Endodermal cell (in vitro differentiated cells): ENCODE measurements at regions not wholly inside any gene's neighbourhood (a gene's known extent, or its start where the extent isn't known, plus 50 kb on each side); places are given as distances from the start of the nearest gene placed in this dataset.

Experiments used
- DNase-seq: peaks from one replicate; pipeline ENCODE4 v3.0.0-alpha.2; 2017
- H3K27ac ChIP-seq: 2 replicates; pipeline ENCODE4 v1.5.1; 2013; ENCODE audit warnings: mild to moderate bottlenecking, low read depth, low read length, moderate library complexity
- H3K27me3 ChIP-seq: 2 replicates; pipeline ENCODE4 v1.6.1; 2013; ENCODE audit warnings: mild to moderate bottlenecking, low read length, moderate library complexity; ENCODE audit not compliant: insufficient read depth, control insufficient read depth, poor library complexity, severe bottlenecking
- H3K36me3 ChIP-seq: 2 replicates; pipeline ENCODE4 v1.7.0; 2013; ENCODE audit warnings: mild to moderate bottlenecking, low read length, moderate library complexity; ENCODE audit not compliant: control insufficient read depth, insufficient read depth
- H3K4me1 ChIP-seq: one replicate; pipeline ENCODE4 v1.7.0; 2013; ENCODE audit warnings: low read length; ENCODE audit not compliant: control insufficient read depth, insufficient read depth
- H3K4me3 ChIP-seq: 2 replicates; pipeline ENCODE4 v1.5.1; 2013; ENCODE audit warnings: mild to moderate bottlenecking, low read length, moderate library complexity
- H3K9ac ChIP-seq: 2 replicates; pipeline ENCODE4 v1.6.1; 2013; ENCODE audit warnings: mild to moderate bottlenecking, low read length, moderate library complexity; ENCODE audit not compliant: poor library complexity, severe bottlenecking; ENCODE audit errors: extremely low read depth
- H3K9me3 ChIP-seq: 2 replicates; pipeline ENCODE4 v1.6.1; 2013; ENCODE audit warnings: mild to moderate bottlenecking, low read length, moderate library complexity; ENCODE audit not compliant: control insufficient read depth
- H3K27ac Mint-ChIP-seq: 2 replicates; pipeline ENCODE4 v1.8.0; 2020; ENCODE audit warnings: mixed read lengths
- H3K27me3 Mint-ChIP-seq: 2 replicates; pipeline ENCODE4 v1.8.0; 2021; ENCODE audit warnings: mild to moderate bottlenecking, mixed read lengths; ENCODE audit not compliant: insufficient read depth
- H3K36me3 Mint-ChIP-seq: 2 replicates; pipeline ENCODE4 v1.8.0; 2020; ENCODE audit warnings: low read depth, mixed read lengths
- H3K4me1 Mint-ChIP-seq: 2 replicates; pipeline ENCODE4 v1.8.0; 2020; ENCODE audit warnings: mixed read lengths
- H3K4me3 Mint-ChIP-seq: 2 replicates; pipeline ENCODE4 v1.8.0; 2020; ENCODE audit warnings: mild to moderate bottlenecking, moderate library complexity, mixed read lengths
- H3K9me3 Mint-ChIP-seq: 2 replicates; pipeline ENCODE4 v1.8.0; 2020; ENCODE audit warnings: mild to moderate bottlenecking, mixed read lengths
- WGBS, 2 experiments: methylation state at CpG; one replicate each; pipeline versions ENCODE4 v1.1.5 to v1.1.7; 2013; ENCODE audit warnings: missing lambda C conversion rate in 2 of 2, mixed read lengths in 1 of 2; ENCODE audit not compliant: insufficient coverage in 1 of 2, insufficient read length in 1 of 2; 5-methylcytosine and 5-hydroxymethylcytosine counted together
- TF ChIP-seq, protein P1 (sequence below): fragments of 200-600 bp; sonication (generic); conservative IDR thresholded peaks from 2 replicates; pipeline ENCODE4 v1.5.0; 2021; ENCODE audit warnings: antibody characterized with exemption, mild to moderate bottlenecking

DNA sequence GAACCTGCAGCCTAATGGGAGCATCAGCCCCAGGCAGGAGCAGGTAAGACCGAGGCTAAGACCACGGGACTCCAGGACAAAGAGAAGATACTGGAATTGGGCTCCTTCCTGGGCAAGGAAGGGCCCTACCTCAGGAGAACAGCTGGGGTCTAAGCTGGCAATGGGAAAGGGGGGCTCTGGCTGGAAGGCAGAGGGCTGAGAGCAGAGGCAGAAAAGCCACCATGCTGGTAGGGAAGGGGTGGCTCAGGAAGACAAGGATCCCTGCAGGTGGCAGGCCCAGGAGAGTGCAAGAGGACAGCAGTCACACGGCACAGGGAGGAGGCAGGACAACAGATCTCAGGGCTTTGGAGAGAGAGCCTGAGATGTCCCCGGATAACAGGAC is 203.5 kb downstream of the NDUFA10 start:
- Mint-ChIP-seq H3K36me3 (no peaks in the 10 kb centered on the region), H3K4me3 (no peak overlapping the region), H3K27me3 (peaks cover 8% of the 10 kb centered on the region), H3K9me3 (no peaks in the 10 kb centered on the region), H3K4me1 (peaks cover 7% of the 10 kb centered on the region), H3K27ac (no peak overlapping the region)
- no peaks in the 10 kb centered on the region for H3K9me3 ChIP-seq
- no peaks in the 10 kb centered on the region for H3K4me1 ChIP-seq
- H3K4me3 ChIP-seq: no peak overlapping the region
- H3K36me3 ChIP-seq: no peaks in the 10 kb centered on the region
- TF ChIP-seq, protein P1, sequence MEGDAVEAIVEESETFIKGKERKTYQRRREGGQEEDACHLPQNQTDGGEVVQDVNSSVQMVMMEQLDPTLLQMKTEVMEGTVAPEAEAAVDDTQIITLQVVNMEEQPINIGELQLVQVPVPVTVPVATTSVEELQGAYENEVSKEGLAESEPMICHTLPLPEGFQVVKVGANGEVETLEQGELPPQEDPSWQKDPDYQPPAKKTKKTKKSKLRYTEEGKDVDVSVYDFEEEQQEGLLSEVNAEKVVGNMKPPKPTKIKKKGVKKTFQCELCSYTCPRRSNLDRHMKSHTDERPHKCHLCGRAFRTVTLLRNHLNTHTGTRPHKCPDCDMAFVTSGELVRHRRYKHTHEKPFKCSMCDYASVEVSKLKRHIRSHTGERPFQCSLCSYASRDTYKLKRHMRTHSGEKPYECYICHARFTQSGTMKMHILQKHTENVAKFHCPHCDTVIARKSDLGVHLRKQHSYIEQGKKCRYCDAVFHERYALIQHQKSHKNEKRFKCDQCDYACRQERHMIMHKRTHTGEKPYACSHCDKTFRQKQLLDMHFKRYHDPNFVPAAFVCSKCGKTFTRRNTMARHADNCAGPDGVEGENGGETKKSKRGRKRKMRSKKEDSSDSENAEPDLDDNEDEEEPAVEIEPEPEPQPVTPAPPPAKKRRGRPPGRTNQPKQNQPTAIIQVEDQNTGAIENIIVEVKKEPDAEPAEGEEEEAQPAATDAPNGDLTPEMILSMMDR: no peak
- peak; percentile 22 for DNase-seq
- H3K27ac ChIP-seq: no peak overlapping the region
- H3K27me3 ChIP-seq: peaks cover under 1% of the 10 kb centered on the region
- H3K9ac ChIP-seq: no peak overlapping the region
- 88 to 89% methylated on average over 4 of the region's 4 CpGs for WGBS, 2 experiments

- no peaks in the 10 kb centered on the region for H3K9me3 Mint-ChIP-seq
- no peaks in the 10 kb centered on the region for H3K9me3 ChIP-seq
- DNase-seq: peak; percentile 38
- no peaks in the 10 kb centered on the region for H3K4me1 ChIP-seq
- TF ChIP-seq, protein P1: no peak
- no peak overlapping the region for H3K9ac ChIP-seq
- no peak overlapping the region for H3K4me3 ChIP-seq
- H3K36me3 ChIP-seq: no peaks in the 10 kb centered on the region
- no peaks in the 10 kb centered on the region for H3K27me3 ChIP-seq
- no peak overlapping the region for H3K4me3 Mint-ChIP-seq
- H3K27me3 Mint-ChIP-seq: peaks cover 3% of the 10 kb centered on the region
- H3K27ac ChIP-seq: no peak overlapping the region
- 86 to 95% methylated on average over 8 to 16 of the region's 16 CpGs for WGBS, 2 experiments
- peaks cover 7% of the 10 kb centered on the region for H3K4me1 Mint-ChIP-seq
- H3K27ac Mint-ChIP-seq: no peak overlapping the region
- no peaks in the 10 kb centered on the region for H3K36me3 Mint-ChIP-seq
These were observed 204.1 kb downstream of the NDUFA10 start for GRCh38 chr2:239820836-239821693.

DNA sequence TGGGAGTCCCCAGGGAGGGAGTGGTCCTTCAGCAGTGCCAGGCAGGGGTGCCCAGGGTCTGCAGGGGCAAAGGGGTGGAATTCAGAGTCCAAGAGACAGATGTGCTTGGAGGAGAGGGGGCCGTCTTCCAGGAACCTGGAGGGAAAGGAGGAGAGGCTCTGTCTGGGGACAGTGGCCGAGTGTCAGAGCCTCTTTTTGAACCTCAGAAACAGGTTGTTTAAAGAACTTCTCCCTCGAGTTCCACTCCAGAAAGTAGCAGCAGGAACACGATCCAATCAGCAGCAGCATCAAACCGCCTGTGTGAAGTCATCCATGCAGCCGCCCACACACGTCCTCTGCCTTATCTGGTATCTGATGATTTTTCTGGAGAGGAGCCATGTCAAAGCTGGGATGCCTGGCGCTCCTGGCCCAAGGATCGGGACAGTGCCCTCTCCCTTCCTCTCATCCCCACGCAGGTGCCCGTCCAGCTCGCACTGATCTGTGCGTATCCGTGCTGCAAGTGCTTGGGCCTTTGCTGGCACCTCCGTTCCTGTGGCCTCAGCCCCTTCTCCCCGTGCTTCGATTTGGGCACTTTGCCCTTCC is 205.1 kb downstream of the NDUFA10 start:
- H3K9me3 Mint-ChIP-seq: no peaks in the 10 kb centered on the region
- 84 to 86% methylated on average over 11 to 17 of the region's 17 CpGs for WGBS, 2 experiments
- peaks cover 3% of the 10 kb centered on the region for H3K27me3 Mint-ChIP-seq
- H3K9me3 ChIP-seq: no peaks in the 10 kb centered on the region
- H3K9ac ChIP-seq: no peak overlapping the region
- DNase-seq: peak; percentile 21
- no peak overlapping the region for H3K4me3 Mint-ChIP-seq
- no peak overlapping the region for H3K27ac Mint-ChIP-seq
- no peaks in the 10 kb centered on the region for H3K27me3 ChIP-seq
- no peaks in the 10 kb centered on the region for H3K36me3 Mint-ChIP-seq
- TF ChIP-seq, protein P1: no peak
- H3K27ac ChIP-seq: no peak overlapping the region
- no peaks in the 10 kb centered on the region for H3K36me3 ChIP-seq
- no peaks in the 10 kb centered on the region for H3K4me1 ChIP-seq
- H3K4me3 ChIP-seq: no peak overlapping the region
- peaks cover 12% of the 10 kb centered on the region for H3K4me1 Mint-ChIP-seq
